ENCODE measurements at regions not wholly inside any gene's neighbourhood (a gene's known extent, or its start where the extent isn't known, plus 50 kb on each side); places are given as distances from the start of the nearest gene placed in this dataset.

- POLR2A ChIA-PET, result no interaction called here
- TF ChIP-seq CTCF (IDR thresholded peaks at IDR 0.05; ENCODE audit: control extremely low read depth, extremely low read depth, low read depth, missing control alignments), result no peak
- CTCF ChIA-PET, result no interaction called here
- no peak for DNase-seq (ENCODE audit: extremely low spot score)
Measured at GRCh38 chr19:27920774-27921173, 1292.2 kb downstream of the UQCRFS1 start.

- DNase-seq (ENCODE audit: extremely low spot score), result no peak
- CTCF ChIA-PET, result no interaction called here
- no peak for TF ChIP-seq CTCF (IDR thresholded peaks at IDR 0.05; ENCODE audit: control extremely low read depth, extremely low read depth, low read depth, missing control alignments)
- POLR2A ChIA-PET, result no interaction called here
Measured at GRCh38 chr19:27918818-27919217, 1294.1 kb downstream of the UQCRFS1 start.

- TF ChIP-seq CTCF (IDR thresholded peaks at IDR 0.05; ENCODE audit: control extremely low read depth, extremely low read depth, low read depth, missing control alignments), result no peak
- ChIA-PET POLR2A (no interaction called here), CTCF (no interaction called here)
- DNase-seq (ENCODE audit: extremely low spot score), result peak; percentile 6
Measured at GRCh38 chr19:27911122-27911898, 1301.6 kb downstream of the UQCRFS1 start.

GRCh38 chr19:27909861-27910260 is 1303.1 kb downstream of the UQCRFS1 start:
- CTCF ChIA-PET, result no interaction called here
- POLR2A ChIA-PET, result no interaction called here

GRCh38 chr19:27909185-27909840 is 1303.6 kb downstream of the UQCRFS1 start:
- CTCF ChIA-PET, result interaction anchor here (1.2 kb wide), 1 partner anchor 10 kb away, joined by 3 read pairs; no protein-coding TSS in a partner anchor
- no peak for TF ChIP-seq CTCF (IDR thresholded peaks at IDR 0.05; ENCODE audit: control extremely low read depth, extremely low read depth, low read depth, missing control alignments)
- POLR2A ChIA-PET, result no interaction called here
- peak; percentile 4 for DNase-seq (ENCODE audit: extremely low spot score)

More at GRCh38 chr19:27909861-27910260, 1303.1 kb downstream of the UQCRFS1 start:
- no peak for TF ChIP-seq CTCF (IDR thresholded peaks at IDR 0.05; ENCODE audit: control extremely low read depth, extremely low read depth, low read depth, missing control alignments)
- no peak for DNase-seq (ENCODE audit: extremely low spot score)

- DNase-seq (ENCODE audit: extremely low spot score), result no peak
- POLR2A ChIA-PET, result no interaction called here
- TF ChIP-seq CTCF (IDR thresholded peaks at IDR 0.05; ENCODE audit: control extremely low read depth, extremely low read depth, low read depth, missing control alignments), result no peak
- CTCF ChIA-PET, result no interaction called here
Measured at GRCh38 chr19:27906081-27906480, 1306.9 kb downstream of the UQCRFS1 start.
